GM23338 (cell line): ENCODE measurements at regions not wholly inside any gene's neighbourhood (a gene's known extent, or its start where the extent isn't known, plus 50 kb on each side); places are given as distances from the start of the nearest gene placed in this dataset.

ENCODE experiments used
- ATAC-seq: fragments of 200-7000 bp; cut with Tn5 transposase; 3 replicates; pipeline ENCODE4 v1.9.1; 2020
- DNase-seq: peaks from one replicate; pipeline ENCODE4 v3.0.0-alpha.2; 2015; ENCODE audit warnings: low spot score
- H2AFZ ChIP-seq: fragments of 200-600 bp; sonication (generic); 2 replicates; pipeline ENCODE4 v1.8.0; 2016; ENCODE audit warnings: antibody characterized with exemption, mild to moderate bottlenecking, moderate library complexity
- H3F3A ChIP-seq: fragments of 200-600 bp; sonication (generic); replicated peaks from 2 replicates; pipeline ENCODE4 v1.8.0; 2017; ENCODE audit warnings: antibody characterized with exemption, mixed run types, low read depth
- H3K27ac ChIP-seq: fragments of 200-600 bp; sonication (generic); 2 replicates; pipeline ENCODE4 v1.6.1; 2016; ENCODE audit warnings: low read depth
- H3K27me3 ChIP-seq: fragments of 200-600 bp; sonication (generic); 2 replicates; pipeline ENCODE4 v1.8.0; 2016; ENCODE audit warnings: mild to moderate bottlenecking, mixed run types, moderate library complexity; ENCODE audit not compliant: insufficient read depth
- H3K36me3 ChIP-seq: fragments of 200-600 bp; sonication (generic); 2 replicates; pipeline ENCODE4 v1.8.0; 2016; ENCODE audit warnings: mild to moderate bottlenecking; ENCODE audit not compliant: insufficient read depth
- H3K4me1 ChIP-seq: fragments of 200-600 bp; sonication (generic); 2 replicates; pipeline ENCODE4 v1.8.0; 2016; ENCODE audit warnings: mild to moderate bottlenecking, moderate library complexity; ENCODE audit not compliant: insufficient read depth
- H3K4me2 ChIP-seq: fragments of 200-600 bp; sonication (generic); 2 replicates; pipeline ENCODE4 v1.7.1; 2017; ENCODE audit warnings: mixed run types
- H3K4me3 ChIP-seq: fragments of 200-600 bp; sonication (generic); 2 replicates; pipeline ENCODE4 v1.6.1; 2016; ENCODE audit warnings: mixed run types
- H3K79me2 ChIP-seq: fragments of 200-600 bp; sonication (generic); replicated peaks from 2 replicates; pipeline ENCODE4 v1.8.0; 2017; ENCODE audit warnings: mild to moderate bottlenecking; ENCODE audit not compliant: insufficient read depth
- H3K9me2 ChIP-seq: fragments of 200-600 bp; sonication (generic); 2 replicates; pipeline ENCODE4 v1.8.0; 2017; ENCODE audit not compliant: insufficient read depth
- H4K20me1 ChIP-seq: fragments of 200-600 bp; sonication (generic); replicated peaks from 2 replicates; pipeline ENCODE4 v1.8.0; 2017; ENCODE audit warnings: mild to moderate bottlenecking; ENCODE audit not compliant: insufficient read depth
- H3K27ac Mint-ChIP-seq: 2 replicates; pipeline ENCODE4 v1.8.0; 2020; ENCODE audit warnings: inconsistent platforms, mild to moderate bottlenecking, moderate library complexity, mixed read lengths
- H3K27me3 Mint-ChIP-seq: 3 replicates; pipeline ENCODE4 v1.8.0; 2022; ENCODE audit warnings: low read depth, mild to moderate bottlenecking, moderate library complexity, mixed read lengths, inconsistent platforms; ENCODE audit not compliant: insufficient read depth, poor library complexity
- H3K36me3 Mint-ChIP-seq: 3 replicates; pipeline ENCODE4 v1.8.0; 2021; ENCODE audit warnings: low read depth, mild to moderate bottlenecking, inconsistent platforms, moderate library complexity, mixed read lengths
- H3K4me1 Mint-ChIP-seq: 3 replicates; pipeline ENCODE4 v1.8.0; 2020; ENCODE audit warnings: mild to moderate bottlenecking, inconsistent platforms, mixed read lengths
- H3K4me3 Mint-ChIP-seq: 3 replicates; pipeline ENCODE4 v1.8.0; 2021; ENCODE audit warnings: moderate library complexity, mild to moderate bottlenecking, inconsistent platforms, mixed read lengths
- H3K9me3 Mint-ChIP-seq: 3 replicates; pipeline ENCODE4 v1.8.0; 2020; ENCODE audit warnings: moderate library complexity, mild to moderate bottlenecking, inconsistent platforms, mixed read lengths
- CREB1 ChIP-seq: fragments of 250-450 bp; sonication (Bioruptor Pico); IDR thresholded peaks from 2 replicates; pipeline ENCODE4 v1.5.0; 2020; ENCODE audit warnings: low read depth, mild to moderate bottlenecking, moderate library complexity
- CTCF ChIP-seq, 2 experiments: fragments of 200-600 bp in 1 of 2; sonication (generic) in 1 of 2; conservative IDR thresholded peaks; 2 replicates each; pipeline versions ENCODE4 v1.5.1 to v1.6.1; 2016 to 2017; ENCODE audit warnings: antibody characterized with exemption in 2 of 2, low read depth in 2 of 2, mild to moderate bottlenecking in 2 of 2, moderate library complexity in 1 of 2
- ETS1 ChIP-seq: IDR thresholded peaks from 2 replicates; pipeline ENCODE4 v1.6.1; 2016; ENCODE audit warnings: antibody characterized with exemption
- EZH2 ChIP-seq: fragments of 200-600 bp; sonication (generic); IDR thresholded peaks from one replicate; pipeline ENCODE4 v1.8.0; 2017; ENCODE audit warnings: antibody characterized with exemption, mild to moderate bottlenecking, low read depth; ENCODE audit not compliant: unreplicated experiment
- EZH2phosphoT487 ChIP-seq: fragments of 200-600 bp; sonication (generic); IDR thresholded peaks from one replicate; pipeline ENCODE4 v1.8.1; 2018; ENCODE audit warnings: antibody characterized with exemption; ENCODE audit not compliant: unreplicated experiment
- JUNB ChIP-seq: IDR thresholded peaks from one replicate; pipeline ENCODE4 v1.6.1; 2016; ENCODE audit warnings: antibody characterized with exemption; ENCODE audit not compliant: unreplicated experiment
- NANOG ChIP-seq: IDR thresholded peaks from 2 replicates; pipeline ENCODE4 v1.6.1; 2016; ENCODE audit warnings: antibody characterized with exemption, borderline replicate concordance
- POLR2AphosphoS5 ChIP-seq: IDR thresholded peaks from 2 replicates; pipeline ENCODE4 v1.6.1; 2016; ENCODE audit warnings: antibody characterized with exemption, low read depth
- REST ChIP-seq: IDR thresholded peaks from one replicate; pipeline ENCODE4 v1.6.1; 2018; ENCODE audit warnings: antibody characterized with exemption; ENCODE audit not compliant: unreplicated experiment
- STAT1 ChIP-seq: IDR thresholded peaks from one replicate; pipeline ENCODE4 v1.6.1; 2016; ENCODE audit warnings: antibody characterized with exemption; ENCODE audit not compliant: unreplicated experiment
- ZNF114 ChIP-seq: fragments of 250-450 bp; sonication (Bioruptor Pico); IDR thresholded peaks from 2 replicates; pipeline ENCODE4 v1.5.0; 2020; ENCODE audit warnings: mild to moderate bottlenecking, moderate library complexity
- ZNF331 ChIP-seq: fragments of 250-450 bp; sonication (Bioruptor Pico); IDR thresholded peaks from 2 replicates; pipeline ENCODE4 v1.5.0; 2020; ENCODE audit warnings: low read depth, mild to moderate bottlenecking, moderate library complexity
- ZNF462 ChIP-seq: fragments of 250-450 bp; sonication (Bioruptor Pico); IDR thresholded peaks from 2 replicates; pipeline ENCODE4 v1.5.0; 2020; ENCODE audit warnings: mild to moderate bottlenecking, moderate library complexity

- no peak for TF ChIP-seq EZH2
Observed at GRCh38 chr1:83493633-83494032, 505.3 kb downstream of the TTLL7 start (continued).

- Mint-ChIP-seq H3K36me3 (no peaks in the 10 kb centered on the region), H3K27me3 (no peaks in the 10 kb centered on the region), H3K4me3 (no peak overlapping the region), H3K27ac (no peak overlapping the region), H3K4me1 (no peaks in the 10 kb centered on the region), H3K9me3 (no peaks in the 10 kb centered on the region)
- Histone ChIP-seq H3K27me3 (no peaks in the 10 kb centered on the region), H3K79me2 (no peaks in the 10 kb centered on the region), H3K4me3 (no peak overlapping the region), H3K4me1 (no peaks in the 10 kb centered on the region), H3K27ac (no peak overlapping the region), H4K20me1 (no peaks in the 10 kb centered on the region), H2AFZ (no peak overlapping the region), H3K4me2 (no peak overlapping the region), H3K9me2 (no peaks in the 10 kb centered on the region), H3K36me3 (no peaks in the 10 kb centered on the region), H3F3A (no peaks in the 10 kb centered on the region)
- DNase-seq (no peak), ATAC-seq (no peak)
- TF ChIP-seq CTCF (conservative IDR thresholded peaks at IDR 0.05; ENCODE audit: low read depth in 2 of 2) (no peak), ZNF462 (no peak), EZH2 (no peak), CREB1 (CRISPR knock-in tag) (no peak), ETS1 (no peak), ZNF331 (CRISPR knock-in tag) (no peak), JUNB (no peak), NANOG (no peak), EZH2phosphoT487 (no peak), STAT1 (no peak), ZNF114 (CRISPR knock-in tag) (no peak), POLR2AphosphoS5 (no peak), REST (no peak)
Observed at GRCh38 chr1:83491930-83492329, 507.0 kb downstream of the TTLL7 start.
